Gastrocnemius medialis (tissue), 4 donors: ENCODE measurements at regions not wholly inside any gene's neighbourhood (a gene's known extent, or its start where the extent isn't known, plus 50 kb on each side); places are given as distances from the start of the nearest gene placed in this dataset.

Experiments used
- ATAC-seq, 2 donors: fragments of 150-250 bp; one replicate each; pipeline ENCODE4 v1.9.1; 2016
- DNase-seq, 2 donors: peaks; one replicate each; pipeline ENCODE4 v3.0.0-alpha.2; 2019
- H3K27ac ChIP-seq, 4 donors: fragments of 200-600 bp; sonication (generic); 1 replicate in 1 of 4; 2 replicates in 3 of 4; pipeline ENCODE4 v1.5.1; 2016 to 2018; ENCODE audit warnings: mild to moderate bottlenecking in 2 of 4, moderate library complexity in 1 of 4
- H3K27me3 ChIP-seq, 3 donors: fragments of 200-600 bp; sonication (generic) in 2 of 3; 1 replicate in 1 of 3; 2 replicates in 2 of 3; pipeline versions ENCODE4 v1.5.1 to v1.6.0; 2016 to 2019; ENCODE audit warnings: mild to moderate bottlenecking in 1 of 3, moderate library complexity in 1 of 3
- H3K36me3 ChIP-seq, 2 donors: fragments of 200-600 bp; sonication (generic) in 1 of 2; one replicate each; pipeline ENCODE4 v1.5.1; 2017 to 2018
- H3K4me1 ChIP-seq, 2 donors: fragments of 200-600 bp; sonication (generic) in 1 of 2; one replicate each; pipeline ENCODE4 v1.5.1; 2016 to 2017; ENCODE audit warnings: mild to moderate bottlenecking in 2 of 2
- H3K4me3 ChIP-seq, 4 donors: fragments of 200-600 bp; sonication (generic) in 3 of 4; 1 replicate in 1 of 4; 2 replicates in 3 of 4; pipeline ENCODE4 v1.5.1; 2016 to 2019; ENCODE audit warnings: mild to moderate bottlenecking in 2 of 4
- H3K9me3 ChIP-seq, 3 donors: fragments of 200-600 bp; sonication (generic) in 2 of 3; 1 replicate in 1 of 3; 2 replicates in 2 of 3; pipeline ENCODE4 v1.5.1; 2016 to 2019
- CTCF ChIP-seq, 5 experiments: fragments of 450-650 bp in 3 of 5; fragments of 200-600 bp in 2 of 5; sonication (generic) in 2 of 5; IDR thresholded peaks in 4 of 5; conservative IDR thresholded peaks in 1 of 5; 1 replicate in 4 of 5; 2 replicates in 1 of 5; pipeline ENCODE4 v1.5.1; 2016 to 2019; ENCODE audit warnings: antibody characterized with exemption in 5 of 5, mild to moderate bottlenecking in 3 of 5, moderate library complexity in 3 of 5
- POLR2A ChIP-seq, 2 donors: fragments of 450-650 bp; IDR thresholded peaks; one replicate each; pipeline ENCODE4 v1.6.1; 2017; ENCODE audit warnings: antibody characterized with exemption in 2 of 2, mild to moderate bottlenecking in 2 of 2, moderate library complexity in 2 of 2
- in situ Hi-C, 4 donors: fragments of 200-750 bp; cut with MboI; loops; one replicate each; pipeline versions ENCODE4 v1.15.0 to v1.8.0; 2017; ENCODE audit warnings: low sequenced_read_pairs in 4 of 4
- intact Hi-C: fragments of 100-400 bp; cut with DNase I; formaldehyde crosslinking; loops from one replicate; pipeline ENCODE4 v1.15.1; 2023; ENCODE audit warnings: low total_unique reads

DNA sequence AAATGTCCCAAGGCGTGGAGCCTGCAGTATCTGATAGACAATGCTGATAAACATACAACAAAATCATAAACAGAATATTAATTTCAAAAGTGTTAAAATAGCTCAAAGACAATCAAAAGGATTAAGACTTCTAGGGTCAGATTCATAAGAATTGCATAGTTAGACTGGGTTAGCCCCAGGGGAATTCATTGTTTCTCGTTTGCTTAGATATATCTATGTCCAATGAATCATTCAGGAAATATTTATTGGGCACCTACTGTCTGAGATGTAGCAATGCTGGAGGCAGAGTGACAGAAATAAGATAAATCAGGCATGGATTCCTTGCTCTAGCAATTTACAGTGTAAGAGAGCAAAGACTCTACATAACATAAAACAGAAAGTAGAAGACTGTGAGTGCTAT lies 124.4 kb upstream of the PRL start:
- intact Hi-C loops (no loop called here), in situ Hi-C loops (no loop called here)
- no peak for ATAC-seq
- TF ChIP-seq CTCF (IDR thresholded peaks at IDR 0.05 in 4 of 5, conservative IDR thresholded peaks at IDR 0.05 in 1 of 5) (no peak), POLR2A (IDR thresholded peaks at IDR 0.05) (no peak)
- no peak overlapping the region for H3K27ac ChIP-seq
- no peaks in the 10 kb centered on the region for H3K36me3 ChIP-seq
- H3K4me1 ChIP-seq, result no peaks in the 10 kb centered on the region
- H3K9me3 ChIP-seq, result no peaks in the 10 kb centered on the region
- no peak overlapping the region for H3K4me3 ChIP-seq
- no peaks in the 10 kb centered on the region for H3K27me3 ChIP-seq
- DNase-seq, result no peak

- H3K36me3 ChIP-seq, result no peaks in the 10 kb centered on the region
- no peak overlapping the region for H3K4me3 ChIP-seq
- DNase-seq (no peak), ATAC-seq (no peak)
- in situ Hi-C loops, result no loop called here
- H3K4me1 ChIP-seq, result no peaks in the 10 kb centered on the region
- H3K9me3 ChIP-seq, result no peaks in the 10 kb centered on the region
- H3K27me3 ChIP-seq, result no peaks in the 10 kb centered on the region
- TF ChIP-seq POLR2A (IDR thresholded peaks at IDR 0.05), result no peak
- no peak for TF ChIP-seq CTCF (IDR thresholded peaks at IDR 0.05 in 4 of 5, conservative IDR thresholded peaks at IDR 0.05 in 1 of 5)
- intact Hi-C loops, result no loop called here
- no peak overlapping the region for H3K27ac ChIP-seq
Measured at GRCh38 chr6:22424196-22424595, 127.4 kb upstream of the PRL start.

- Histone ChIP-seq H3K27me3 (no peaks in the 10 kb centered on the region), H3K27ac (no peak overlapping the region), H3K9me3 (no peaks in the 10 kb centered on the region), H3K4me1 (peaks cover 7% of the 10 kb centered on the region in 2 donors), H3K4me3 (no peak overlapping the region), H3K36me3 (no peaks in the 10 kb centered on the region)
- intact Hi-C loops, result no loop called here
- TF ChIP-seq CTCF (IDR thresholded peaks at IDR 0.05 in 4 of 5, conservative IDR thresholded peaks at IDR 0.05 in 1 of 5) (no peak), POLR2A (IDR thresholded peaks at IDR 0.05) (no peak)
- in situ Hi-C loops, result no loop called here
- ATAC-seq (peak in 1 of 2 donors; percentile 60), DNase-seq (no peak)
Measured at GRCh38 chr6:22432060-22432459, 135.2 kb upstream of the PRL start.

- no peak for TF ChIP-seq CTCF (IDR thresholded peaks at IDR 0.05 in 4 of 5, conservative IDR thresholded peaks at IDR 0.05 in 1 of 5)
- TF ChIP-seq POLR2A (IDR thresholded peaks at IDR 0.05), result no peak
- Histone ChIP-seq H3K4me3 (no peak overlapping the region), H3K36me3 (no peaks in the 10 kb centered on the region), H3K4me1 (peaks cover 7% of the 10 kb centered on the region in 2 donors), H3K27ac (no peak overlapping the region), H3K9me3 (no peaks in the 10 kb centered on the region), H3K27me3 (no peaks in the 10 kb centered on the region)
- no peak for DNase-seq
- intact Hi-C loops, result no loop called here
- in situ Hi-C loops, result no loop called here
- ATAC-seq, result no peak
Measured at GRCh38 chr6:22433745-22434144, 135.6 kb upstream of the HDGFL1 start.

DNA sequence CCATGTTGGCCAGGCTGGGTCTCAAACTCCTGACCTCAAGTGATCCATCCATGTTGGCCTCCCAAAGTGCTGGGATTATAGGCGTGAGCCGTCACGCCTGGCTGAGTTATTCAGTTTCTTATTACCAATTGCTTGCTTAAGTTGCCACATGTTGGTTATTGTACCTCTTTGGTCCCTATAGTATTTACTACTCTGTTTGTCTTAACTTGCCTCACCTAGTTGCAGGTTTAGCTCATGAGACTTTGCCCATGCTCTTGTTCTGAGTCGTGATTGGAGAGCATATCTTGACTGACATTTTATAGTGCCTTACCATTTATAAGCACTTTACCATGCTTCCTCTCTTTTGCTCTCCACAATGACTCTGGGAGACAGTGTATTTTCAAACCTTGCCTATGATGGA lies 134.2 kb upstream of the HDGFL1 start:
- TF ChIP-seq CTCF (IDR thresholded peaks at IDR 0.05 in 4 of 5, conservative IDR thresholded peaks at IDR 0.05 in 1 of 5) (no peak), POLR2A (IDR thresholded peaks at IDR 0.05) (no peak)
- in situ Hi-C loops, result no loop called here
- H3K9me3 ChIP-seq, result no peaks in the 10 kb centered on the region

More for the DNA sequence above, 134.2 kb upstream of the HDGFL1 start:
- H3K36me3 ChIP-seq, result no peaks in the 10 kb centered on the region
- no peak overlapping the region for H3K27ac ChIP-seq
- intact Hi-C loops, result no loop called here
- peaks cover 7% of the 10 kb centered on the region in 2 donors for H3K4me1 ChIP-seq
- DNase-seq (no peak), ATAC-seq (no peak)
- no peaks in the 10 kb centered on the region for H3K27me3 ChIP-seq
- no peak overlapping the region for H3K4me3 ChIP-seq
